Activated CD8-positive, alpha-beta T cell treated with anti-CD3 and anti-CD28 coated beads, Interleukin-2, amount 10 ng/mL, durations not matched to agents 7 days and 5 days (primary cell): ENCODE measurements at regions not wholly inside any gene's neighbourhood (a gene's known extent, or its start where the extent isn't known, plus 50 kb on each side); places are given as distances from the start of the nearest gene placed in this dataset.
A peak's percentile ranks its signal among the peaks of the same experiment; 100 is the strongest.

Experiments used
- ATAC-seq: fragments of 150-1000 bp; cut with Tn5 transposase; one replicate; pipeline ENCODE4 v1.10.0; 2021; ENCODE audit warnings: moderate library complexity
- CTCF ChIA-PET: fragments of 350-600 bp; sonication (Branson Sonifier 250); formaldehyde crosslinking; loops from one replicate; lab custom pipeline; 2021; ENCODE audit warnings: antibody characterized with exemption; lab: Charles Lee
- POLR2A ChIA-PET: fragments of 350-600 bp; sonication (Branson Sonifier 250); formaldehyde crosslinking; loops from one replicate; lab custom pipeline; 2021; ENCODE audit warnings: antibody characterized with exemption; lab: Charles Lee
- DNase-seq: peaks from one replicate; pipeline ENCODE4 v3.0.0-alpha.2; 2020
- H3K27ac Mint-ChIP-seq: one replicate; pipeline ENCODE4 v1.8.0; 2021; ENCODE audit warnings: mild to moderate bottlenecking, mixed read lengths
- H3K27me3 Mint-ChIP-seq: one replicate; pipeline ENCODE4 v1.8.0; 2021; ENCODE audit warnings: low read depth, mixed read lengths
- H3K36me3 Mint-ChIP-seq: one replicate; pipeline ENCODE4 v1.8.0; 2021; ENCODE audit warnings: low read depth, mixed read lengths
- H3K4me1 Mint-ChIP-seq: one replicate; pipeline ENCODE4 v1.8.0; 2021; ENCODE audit warnings: low read depth, mixed read lengths
- H3K4me3 Mint-ChIP-seq: one replicate; pipeline ENCODE4 v1.8.0; 2021; ENCODE audit warnings: mild to moderate bottlenecking, mixed read lengths
- H3K9me3 Mint-ChIP-seq: one replicate; pipeline ENCODE4 v1.8.0; 2022; ENCODE audit warnings: mixed read lengths; ENCODE audit not compliant: insufficient read depth

GRCh38 chr12:59164991-59165718 lies 244.9 kb upstream of the LRIG3 start:
- ChIA-PET POLR2A (no interaction called here), CTCF (interaction anchor here (1.0 to 1.3 kb wide), 2 partner anchors 13 to 56 kb away, joined by 3 to 6 read pairs; no protein-coding TSS in a partner anchor)
- Mint-ChIP-seq H3K27ac (no peak overlapping the region), H3K9me3 (no peaks in the 10 kb centered on the region), H3K27me3 (no peaks in the 10 kb centered on the region), H3K4me1 (no peaks in the 10 kb centered on the region), H3K4me3 (no peak overlapping the region), H3K36me3 (no peaks in the 10 kb centered on the region)
- no peak for ATAC-seq
- no peak for DNase-seq

GRCh38 chr12:59164226-59164625 lies 243.9 kb upstream of the LRIG3 start:
- no peak for ATAC-seq
- POLR2A ChIA-PET = no interaction called here
- Mint-ChIP-seq H3K4me1 (no peaks in the 10 kb centered on the region), H3K9me3 (no peaks in the 10 kb centered on the region), H3K27ac (no peak overlapping the region), H3K27me3 (no peaks in the 10 kb centered on the region), H3K4me3 (no peak overlapping the region), H3K36me3 (no peaks in the 10 kb centered on the region)
- DNase-seq = no peak
- CTCF ChIA-PET = interaction anchor here (1.3 kb wide), 1 partner anchor 12 kb away, joined by 6 read pairs; no protein-coding TSS in a partner anchor

GRCh38 chr12:59158681-59159080 lies 238.4 kb upstream of the LRIG3 start:
- H3K36me3 Mint-ChIP-seq = no peaks in the 10 kb centered on the region
- POLR2A ChIA-PET = no interaction called here
- H3K4me1 Mint-ChIP-seq = no peaks in the 10 kb centered on the region
- no peak overlapping the region for H3K27ac Mint-ChIP-seq
- DNase-seq (no peak), ATAC-seq (no peak)
- H3K4me3 Mint-ChIP-seq = no peak overlapping the region
- CTCF ChIA-PET = interaction anchor here (1.3 kb wide), 1 partner anchor 8 kb away, joined by 7 read pairs; no protein-coding TSS in a partner anchor
- H3K9me3 Mint-ChIP-seq = no peaks in the 10 kb centered on the region
- H3K27me3 Mint-ChIP-seq = no peaks in the 10 kb centered on the region

DNA sequence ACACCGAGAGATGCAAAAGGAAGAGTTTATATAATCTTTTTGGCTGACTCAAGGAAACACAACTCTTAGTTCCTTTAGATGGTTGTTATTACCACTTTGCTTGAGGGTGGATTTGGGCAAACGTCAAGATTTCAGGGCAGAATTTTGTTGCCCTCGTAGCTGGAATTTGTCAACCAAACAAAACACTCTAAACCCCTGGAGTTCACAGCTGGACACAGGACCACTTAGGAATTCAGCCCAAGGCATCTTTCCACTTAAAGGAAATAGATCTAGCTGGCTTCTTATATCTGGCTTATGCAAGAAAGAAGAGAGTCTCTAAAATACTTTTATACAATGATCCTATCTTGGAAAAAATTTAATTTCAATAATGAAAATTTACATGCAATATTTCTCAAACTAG lies 237.8 kb upstream of the LRIG3 start:
- no peaks in the 10 kb centered on the region for H3K4me1 Mint-ChIP-seq
- POLR2A ChIA-PET = no interaction called here
- CTCF ChIA-PET = interaction anchor here (1.3 kb wide), 1 partner anchor 8 kb away, joined by 7 read pairs; no protein-coding TSS in a partner anchor

GRCh38 chr12:59155448-59155847 lies 235.1 kb upstream of the LRIG3 start:
- H3K36me3 Mint-ChIP-seq = no peaks in the 10 kb centered on the region
- no peak for ATAC-seq
- no peaks in the 10 kb centered on the region for H3K4me1 Mint-ChIP-seq
- no peak overlapping the region for H3K27ac Mint-ChIP-seq
- H3K9me3 Mint-ChIP-seq = no peaks in the 10 kb centered on the region
- ChIA-PET CTCF (no interaction called here), POLR2A (no interaction called here)
- H3K4me3 Mint-ChIP-seq = no peak overlapping the region
- DNase-seq = no peak
- no peaks in the 10 kb centered on the region for H3K27me3 Mint-ChIP-seq

More for the DNA sequence above, 237.8 kb upstream of the LRIG3 start:
- Mint-ChIP-seq H3K9me3 (no peaks in the 10 kb centered on the region), H3K27me3 (no peaks in the 10 kb centered on the region), H3K27ac (no peak overlapping the region), H3K4me3 (no peak overlapping the region), H3K36me3 (no peaks in the 10 kb centered on the region)
- DNase-seq = no peak
- ATAC-seq = no peak

DNA sequence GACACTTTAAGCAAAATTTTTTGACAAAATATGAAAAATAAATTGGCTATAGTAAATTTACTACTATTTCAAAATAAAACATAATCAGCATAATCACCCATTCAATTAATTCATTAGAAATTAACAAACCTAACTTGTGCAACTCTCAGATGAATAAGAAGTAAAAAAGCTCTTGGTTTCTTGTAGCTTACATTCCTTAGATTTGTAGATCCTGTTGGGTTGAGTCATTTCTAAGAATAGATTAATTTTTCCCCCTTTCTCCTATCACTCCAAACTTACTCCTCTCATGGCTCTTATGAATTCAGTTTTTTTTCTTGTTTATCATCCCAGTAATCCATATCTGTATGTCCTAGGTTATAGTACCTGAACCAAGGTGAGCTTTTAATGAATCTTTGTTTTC lies 230.9 kb upstream of the LRIG3 start:
- no peak overlapping the region for H3K27ac Mint-ChIP-seq
- no peaks in the 10 kb centered on the region for H3K4me1 Mint-ChIP-seq
- no peaks in the 10 kb centered on the region for H3K27me3 Mint-ChIP-seq
- no peaks in the 10 kb centered on the region for H3K36me3 Mint-ChIP-seq
- ChIA-PET POLR2A (no interaction called here), CTCF (interaction anchor here (2.0 to 2.8 kb wide), 4 partner anchors 9 to 611 kb away, joined by 5 to 10 read pairs (median 6); no protein-coding TSS in a partner anchor)
- no peaks in the 10 kb centered on the region for H3K9me3 Mint-ChIP-seq
- DNase-seq (no peak), ATAC-seq (no peak)
- H3K4me3 Mint-ChIP-seq = no peak overlapping the region

DNA sequence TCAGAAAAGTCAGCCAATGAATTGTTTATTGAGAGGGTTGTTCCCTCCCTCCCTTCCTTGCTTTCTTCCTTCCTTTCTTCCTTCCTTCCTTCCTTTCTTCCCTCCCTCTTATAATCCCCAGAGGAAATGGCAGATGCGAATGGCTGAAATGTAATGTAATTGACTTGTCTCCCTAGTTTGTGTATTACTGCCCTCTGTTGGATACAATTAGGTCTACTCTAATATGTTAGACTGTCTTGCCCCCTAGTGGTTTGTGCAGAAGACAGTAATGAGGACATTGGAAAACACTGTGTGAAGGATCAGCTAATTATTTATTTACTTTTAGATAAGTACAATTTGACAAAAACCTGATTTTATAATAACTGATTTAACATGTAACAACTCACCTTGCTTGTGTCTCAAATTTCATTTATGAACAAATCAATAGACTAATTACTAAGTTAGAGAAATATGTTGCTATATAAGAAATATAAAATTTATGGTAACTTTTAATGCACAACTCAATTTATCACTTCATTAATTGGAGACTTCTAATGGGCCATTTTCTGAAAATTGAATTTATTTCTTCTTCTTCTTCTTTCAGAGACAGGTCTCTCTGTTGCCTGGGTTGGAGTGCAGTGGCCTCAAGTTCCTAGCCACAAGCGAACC lies 229.8 kb upstream of the LRIG3 start:
- DNase-seq = peak; percentile 27
- H3K36me3 Mint-ChIP-seq = no peaks in the 10 kb centered on the region

DNA sequence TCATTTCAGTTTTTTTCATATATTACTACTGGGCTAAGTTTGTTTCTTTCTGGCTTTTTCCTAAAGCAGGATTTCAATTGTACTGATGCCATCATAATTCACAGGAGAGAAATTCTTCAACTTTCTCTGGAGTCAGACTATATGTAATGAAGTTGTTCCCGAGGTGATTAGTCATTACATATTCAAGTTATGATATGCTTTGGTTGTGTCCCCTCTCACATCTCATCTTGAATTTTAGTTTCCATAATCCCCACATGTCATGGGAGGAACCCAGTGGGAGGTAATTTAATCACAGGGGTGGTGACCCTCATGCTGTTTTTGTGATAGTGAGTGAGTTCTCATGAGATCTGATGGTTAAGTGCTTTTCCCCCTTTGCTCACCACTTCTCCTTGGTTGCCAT lies 227.5 kb upstream of the LRIG3 start:
- ATAC-seq = no peak
- DNase-seq = no peak
- Mint-ChIP-seq H3K27me3 (no peaks in the 10 kb centered on the region), H3K4me3 (no peak overlapping the region), H3K36me3 (no peaks in the 10 kb centered on the region), H3K4me1 (no peaks in the 10 kb centered on the region), H3K9me3 (no peaks in the 10 kb centered on the region), H3K27ac (no peak overlapping the region)
- ChIA-PET POLR2A (no interaction called here), CTCF (no interaction called here)

More for the DNA sequence above, 229.8 kb upstream of the LRIG3 start:
- ChIA-PET CTCF (interaction anchor here (0.9 to 2.8 kb wide), 7 partner anchors 8 to 803 kb away, joined by 3 to 10 read pairs (median 5); no protein-coding TSS in a partner anchor), POLR2A (no interaction called here)
- Mint-ChIP-seq H3K4me1 (no peaks in the 10 kb centered on the region), H3K27ac (no peak overlapping the region), H3K27me3 (no peaks in the 10 kb centered on the region), H3K9me3 (no peaks in the 10 kb centered on the region), H3K4me3 (no peak overlapping the region)
- peak; percentile 87 for ATAC-seq

DNA sequence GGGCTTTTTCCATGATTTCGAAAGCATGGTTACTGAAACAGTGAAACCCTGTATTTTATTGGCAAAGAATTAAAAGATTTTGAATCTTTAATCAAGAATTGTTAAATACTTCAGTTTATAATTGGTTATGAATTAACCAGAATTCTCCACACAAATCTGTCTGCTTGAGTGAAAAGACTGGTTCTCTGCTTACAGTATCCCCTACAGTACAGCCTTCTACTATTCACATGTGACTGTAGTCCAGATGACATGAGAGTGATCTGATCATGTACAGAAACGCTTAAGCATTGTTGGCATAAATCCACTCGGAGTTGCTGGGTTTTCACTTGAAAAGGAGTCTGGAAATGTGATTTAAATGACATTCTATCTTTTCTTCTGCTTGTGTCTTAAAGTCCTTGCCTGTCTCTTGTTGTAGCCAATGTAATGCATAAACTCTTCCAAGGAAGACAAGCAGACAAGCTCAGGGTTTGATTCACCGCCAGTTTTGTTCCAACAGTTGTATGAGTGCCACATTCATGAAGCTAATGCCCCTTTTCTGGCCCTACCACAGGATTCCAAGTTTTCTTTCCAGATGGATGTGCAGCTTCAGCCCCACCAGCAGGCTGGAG lies 222.0 kb upstream of the LRIG3 start:
- Mint-ChIP-seq H3K27ac (no peak overlapping the region), H3K36me3 (no peaks in the 10 kb centered on the region), H3K4me1 (no peaks in the 10 kb centered on the region), H3K4me3 (no peak overlapping the region), H3K9me3 (no peaks in the 10 kb centered on the region), H3K27me3 (no peaks in the 10 kb centered on the region)
- POLR2A ChIA-PET = no interaction called here
- no peak for DNase-seq
- ATAC-seq = no peak
- CTCF ChIA-PET = interaction anchor here (1.3 kb wide), 1 partner anchor 9 kb away, joined by 5 read pairs; no protein-coding TSS in a partner anchor

- no peaks in the 10 kb centered on the region for H3K4me1 Mint-ChIP-seq
- ChIA-PET POLR2A (no interaction called here), CTCF (no interaction called here)
- no peaks in the 10 kb centered on the region for H3K27me3 Mint-ChIP-seq
- H3K36me3 Mint-ChIP-seq = no peaks in the 10 kb centered on the region
- no peak overlapping the region for H3K27ac Mint-ChIP-seq
- no peaks in the 10 kb centered on the region for H3K9me3 Mint-ChIP-seq
- DNase-seq (no peak), ATAC-seq (no peak)
- H3K4me3 Mint-ChIP-seq = no peak overlapping the region
Measured at GRCh38 chr12:59134750-59135149, 214.4 kb upstream of the LRIG3 start.

GRCh38 chr12:59131462-59131861 lies 211.2 kb upstream of the LRIG3 start:
- POLR2A ChIA-PET = no interaction called here
- Mint-ChIP-seq H3K27me3 (no peaks in the 10 kb centered on the region), H3K9me3 (no peaks in the 10 kb centered on the region), H3K4me3 (no peak overlapping the region), H3K4me1 (no peaks in the 10 kb centered on the region), H3K27ac (no peak overlapping the region), H3K36me3 (no peaks in the 10 kb centered on the region)
- no peak for DNase-seq
- CTCF ChIA-PET = no interaction called here
- ATAC-seq = no peak

DNA sequence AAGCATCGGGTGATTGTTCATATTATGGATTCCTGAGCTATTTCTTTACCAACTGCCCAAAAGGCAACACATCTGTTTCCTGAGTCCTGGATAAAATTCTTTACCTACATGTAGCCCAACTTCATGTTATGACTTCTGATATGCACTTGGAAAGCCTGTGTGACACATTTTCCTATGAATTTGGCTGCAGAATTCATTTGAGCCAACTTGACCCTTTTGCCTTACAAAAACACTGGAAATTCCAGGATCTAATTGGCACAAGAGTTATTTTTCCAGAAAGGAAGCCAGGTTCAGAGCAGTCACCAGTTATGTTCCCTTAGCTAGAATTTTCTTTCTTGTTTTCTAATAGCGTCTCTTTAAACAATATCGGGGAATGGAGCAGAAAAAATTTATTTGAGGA lies 202.5 kb upstream of the LRIG3 start:
- POLR2A ChIA-PET = no interaction called here
- H3K36me3 Mint-ChIP-seq = no peaks in the 10 kb centered on the region
- H3K9me3 Mint-ChIP-seq = no peaks in the 10 kb centered on the region
- DNase-seq = no peak
- no peak overlapping the region for H3K4me3 Mint-ChIP-seq
- ATAC-seq = no peak
- no peaks in the 10 kb centered on the region for H3K4me1 Mint-ChIP-seq
- no peaks in the 10 kb centered on the region for H3K27me3 Mint-ChIP-seq
- no peak overlapping the region for H3K27ac Mint-ChIP-seq
- CTCF ChIA-PET = no interaction called here
